ENCODE measurements at regions not wholly inside any gene's neighbourhood (a gene's known extent, or its start where the extent isn't known, plus 50 kb on each side); places are given as distances from the start of the nearest gene placed in this dataset.
"Not testable (repeated sequence)": the region's sequence is repeated elsewhere in the genome, so short reads cannot be mapped to it uniquely, and the experiment has no call there.

- DNase-seq (ENCODE audit: low spot score), result no peak
Measured at GRCh38 chr5:148880197-148880596, 53.8 kb downstream of the ADRB2 start.

DNA sequence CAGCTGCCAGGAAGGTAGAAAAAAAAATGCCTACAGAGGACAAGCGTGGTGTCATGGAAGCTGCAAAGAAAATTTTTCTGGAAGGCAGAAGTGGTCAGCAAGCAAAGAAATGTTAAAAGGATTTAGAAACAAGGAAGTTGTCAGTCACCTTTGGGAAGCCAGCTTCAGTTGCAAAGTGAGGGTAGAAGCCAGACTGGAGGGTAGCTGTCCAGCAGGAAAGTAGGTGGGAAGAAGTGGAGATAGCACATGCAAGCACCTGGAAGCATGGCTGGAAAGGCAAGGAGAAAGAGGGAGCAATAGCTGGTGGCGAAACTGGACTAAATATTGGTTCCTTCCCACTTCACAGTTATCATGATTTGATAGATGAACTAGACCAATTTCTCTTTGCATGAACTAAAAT is 54.3 kb downstream of the ADRB2 start:
- DNase-seq (ENCODE audit: low spot score), result no peak

DNA sequence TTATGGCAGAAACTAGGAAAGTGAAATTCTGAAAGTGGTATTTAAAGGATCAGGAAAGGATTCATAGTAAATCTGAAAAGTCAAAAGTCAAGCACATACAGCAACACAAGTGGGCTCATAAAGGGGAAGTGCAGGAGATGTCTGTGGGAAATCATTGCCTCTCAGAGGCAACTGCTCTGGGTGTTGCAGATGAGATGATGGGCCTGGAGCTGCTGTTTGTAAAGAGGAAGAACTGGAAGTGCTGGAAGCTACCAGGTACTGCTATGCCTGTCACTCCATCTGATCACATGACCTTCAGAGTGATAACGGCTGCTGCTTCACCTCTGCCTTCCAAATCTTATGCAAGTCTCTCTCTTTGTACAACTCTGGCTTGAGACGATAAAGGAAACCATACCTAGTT is 55.9 kb downstream of the ADRB2 start:
- no peak for DNase-seq (ENCODE audit: low spot score)

GRCh38 chr5:148884339-148885020 is 58.1 kb downstream of the ADRB2 start:
- DNase-seq (ENCODE audit: low spot score), result no peak

DNA sequence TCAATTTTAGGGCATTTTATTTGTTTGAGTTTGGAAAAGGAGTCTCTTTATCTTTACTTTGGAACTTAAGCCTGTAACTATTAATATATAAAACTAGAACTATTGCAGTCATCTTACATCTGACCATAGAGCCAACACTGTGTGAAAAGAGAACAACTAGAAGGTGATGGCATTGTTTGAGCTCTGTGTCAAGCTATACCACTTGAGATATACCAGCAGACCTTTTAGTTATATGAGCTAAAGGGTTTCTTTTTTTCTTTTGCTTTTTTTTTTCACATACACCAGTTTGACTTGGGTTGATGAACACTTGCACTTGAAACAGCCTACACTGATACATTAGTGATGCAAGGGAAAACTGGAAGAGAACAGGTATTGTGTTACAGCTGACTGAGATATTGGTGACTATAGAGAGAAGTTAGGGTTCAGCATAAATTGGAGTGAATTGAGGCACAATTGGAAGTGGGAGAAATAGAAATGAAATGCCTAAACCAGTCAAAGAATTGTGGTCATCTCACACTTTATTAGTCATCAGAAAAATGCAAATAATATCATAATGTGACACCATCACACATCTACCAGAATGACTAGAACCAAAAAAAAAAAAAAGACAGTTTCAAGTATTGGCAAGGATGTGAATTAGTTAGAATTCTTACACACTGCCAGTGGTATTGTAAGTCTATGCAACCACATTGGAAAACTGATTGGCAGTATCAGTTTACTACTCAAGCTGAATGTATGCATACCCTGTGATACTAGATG is 60.9 kb downstream of the ADRB2 start:
- no peak for DNase-seq (ENCODE audit: low spot score)

DNA sequence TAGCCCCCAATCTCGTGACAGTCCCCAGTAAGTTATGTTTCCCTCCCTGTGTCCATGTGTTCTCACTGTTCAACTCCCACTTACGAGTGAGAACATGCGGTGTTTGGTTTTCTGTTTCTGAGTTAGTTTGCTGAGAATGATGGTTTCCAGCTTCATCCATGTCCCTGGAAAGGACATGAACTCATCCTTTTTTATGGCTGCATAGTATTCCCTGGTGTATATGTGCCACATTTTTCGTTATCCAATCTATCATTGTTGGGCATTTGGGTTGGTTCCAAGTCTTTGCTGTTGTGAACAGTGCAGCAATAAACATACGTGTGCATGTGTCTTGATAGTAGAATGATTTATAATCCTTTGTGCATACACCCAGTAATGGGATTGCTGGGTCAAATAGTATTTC is 63.5 kb downstream of the ADRB2 start:
- not testable (repeated sequence) for DNase-seq (ENCODE audit: low spot score)

DNA sequence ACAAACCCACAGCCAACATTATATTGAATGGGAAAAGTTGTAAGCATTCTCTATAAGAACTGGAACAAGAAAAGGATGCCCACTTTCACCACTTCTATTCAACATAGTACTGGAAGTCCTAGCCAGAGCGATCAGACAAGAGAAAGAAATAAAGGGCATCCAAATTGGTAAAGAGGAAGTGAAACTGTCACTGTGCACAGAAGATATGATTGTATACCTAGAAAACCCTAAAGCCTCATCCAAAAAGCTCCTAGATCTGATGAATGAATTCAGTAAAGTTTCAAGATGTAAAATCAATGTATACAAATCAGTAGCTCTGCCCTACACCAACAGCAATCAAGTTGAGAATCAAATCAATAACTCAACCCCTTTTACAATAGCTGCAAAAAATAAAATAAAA is 69.0 kb downstream of the ADRB2 start:
- DNase-seq (ENCODE audit: low spot score), result not testable (repeated sequence)

- no peak for DNase-seq (ENCODE audit: low spot score)
Measured at GRCh38 chr5:148897842-148898241, 71.4 kb downstream of the ADRB2 start.

GRCh38 chr5:148898413-148899075 is 72.1 kb downstream of the ADRB2 start:
- DNase-seq (ENCODE audit: low spot score), result no peak

DNA sequence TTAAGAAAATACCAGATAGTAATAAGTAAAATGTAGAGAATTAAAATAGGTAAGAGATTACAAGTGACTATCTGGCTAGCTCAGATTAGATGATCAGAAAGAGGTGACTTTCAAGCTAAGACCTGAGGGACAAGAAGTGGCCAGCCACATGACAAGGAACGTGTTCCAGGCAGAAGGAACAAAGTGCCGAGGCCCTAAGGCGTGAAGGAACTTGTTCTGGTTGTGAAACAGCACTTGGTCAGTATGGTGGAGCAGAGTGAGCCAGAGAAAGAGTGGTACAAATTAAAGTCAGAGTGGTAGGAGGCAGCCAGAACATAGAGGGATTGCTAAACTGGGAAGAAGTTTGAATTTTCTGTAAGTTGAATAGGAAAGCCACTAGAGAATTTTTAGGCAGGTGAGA is 73.6 kb downstream of the ADRB2 start:
- no peak for DNase-seq (ENCODE audit: low spot score)

DNA sequence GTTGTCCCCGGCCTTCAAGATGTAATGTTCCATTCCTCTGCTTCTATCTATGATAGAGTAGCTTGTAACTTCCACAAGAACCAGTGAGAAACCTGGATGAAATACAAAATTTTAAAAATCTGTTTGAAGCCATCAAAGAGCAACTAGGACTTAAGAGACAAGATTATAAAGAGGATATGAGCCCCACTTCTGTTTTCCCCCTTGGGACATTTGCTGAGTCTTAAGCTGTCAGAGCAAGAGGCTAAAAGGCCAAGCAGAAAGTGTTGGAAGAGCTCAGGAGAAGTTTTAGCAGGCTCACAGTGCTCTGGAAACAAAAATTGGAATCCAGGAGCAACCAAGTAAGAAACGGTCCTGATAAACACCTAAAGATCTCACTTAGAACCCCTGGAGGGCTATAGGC is 76.1 kb downstream of the ADRB2 start:
- no peak for DNase-seq (ENCODE audit: low spot score)

DNA sequence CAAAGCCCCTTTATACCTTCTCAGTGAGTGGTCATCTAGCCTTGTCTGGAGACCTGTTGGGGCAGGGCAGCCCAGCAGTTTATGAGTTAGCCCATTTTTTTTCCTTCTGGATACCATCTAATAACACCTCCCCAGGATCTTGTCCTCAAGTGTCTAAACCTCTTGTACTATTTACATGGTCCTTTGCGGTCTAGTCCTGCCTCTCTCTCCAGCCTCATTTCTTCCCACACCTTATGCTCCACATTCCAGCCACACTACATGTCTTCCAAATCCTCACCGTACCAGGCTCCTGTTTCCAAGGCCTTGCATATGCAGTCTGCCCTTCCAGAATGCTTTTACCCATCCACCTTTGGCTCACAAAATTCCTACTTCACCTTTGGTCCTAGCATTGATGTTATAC is 77.2 kb downstream of the ADRB2 start:
- DNase-seq (ENCODE audit: low spot score), result no peak

DNA sequence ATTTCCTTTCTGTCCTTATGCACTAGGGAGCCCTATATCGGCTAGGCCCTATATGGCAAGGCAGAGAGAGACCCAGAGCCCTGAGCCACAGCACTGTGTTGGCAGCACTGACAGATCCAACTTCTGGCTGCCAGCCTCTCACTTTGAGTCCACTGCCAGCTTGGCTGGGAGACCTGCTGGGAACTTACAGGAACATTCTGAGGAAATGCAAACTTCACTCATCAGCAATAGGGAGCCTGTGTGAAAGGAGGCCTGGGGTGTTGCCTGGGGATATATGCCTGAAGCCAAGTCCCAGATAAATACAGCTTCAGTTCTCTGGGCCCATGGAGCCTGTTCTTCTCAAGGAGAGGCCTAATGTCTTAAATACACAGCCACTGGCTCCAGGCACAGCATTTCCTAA is 78.0 kb downstream of the ADRB2 start:
- DNase-seq (ENCODE audit: low spot score), result no peak

GRCh38 chr5:148905541-148905940 is 79.1 kb downstream of the ADRB2 start:
- DNase-seq (ENCODE audit: low spot score), result no peak

DNA sequence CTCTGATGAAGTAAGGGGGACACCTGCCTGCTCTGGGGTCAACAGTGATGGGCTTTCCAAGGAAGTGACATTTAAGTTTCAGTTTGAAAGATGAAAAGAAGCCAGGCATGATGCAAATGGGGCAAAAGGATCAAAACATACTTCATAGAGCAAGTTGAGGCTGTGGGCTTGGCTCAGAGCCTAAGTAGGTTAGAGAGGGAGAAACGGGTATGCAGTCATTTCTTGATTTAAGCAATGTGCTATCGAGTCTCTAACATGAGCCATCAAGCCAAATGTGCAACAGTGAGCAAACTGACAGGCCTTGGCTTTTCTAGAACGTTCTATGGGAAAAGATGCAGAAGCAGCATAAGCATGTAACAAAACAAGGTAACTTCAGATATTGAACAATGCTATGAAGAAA is 80.6 kb downstream of the ADRB2 start:
- DNase-seq (ENCODE audit: low spot score), result no peak

DNA sequence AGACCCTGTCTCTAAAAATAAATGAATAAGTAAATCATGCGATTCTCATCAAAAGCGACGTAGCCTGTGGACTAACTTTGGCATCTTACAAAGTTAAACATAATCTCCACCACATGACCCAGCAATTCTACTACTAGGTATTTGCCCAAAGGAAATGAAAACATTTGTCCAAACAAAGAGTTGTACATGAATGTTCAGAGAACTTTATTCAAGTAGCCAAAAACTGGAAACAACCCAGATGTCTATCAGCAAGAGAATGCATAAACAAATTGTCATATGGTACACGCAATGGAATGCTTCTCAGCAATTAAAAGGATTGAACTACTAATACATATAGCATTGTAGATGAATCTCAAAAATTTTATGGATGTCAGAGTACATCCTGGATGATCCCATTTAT is 82.6 kb downstream of the ADRB2 start:
- DNase-seq (ENCODE audit: low spot score), result no peak

- no peak for DNase-seq (ENCODE audit: low spot score)
Measured at GRCh38 chr5:148909766-148910165, 83.4 kb downstream of the ADRB2 start.

DNA sequence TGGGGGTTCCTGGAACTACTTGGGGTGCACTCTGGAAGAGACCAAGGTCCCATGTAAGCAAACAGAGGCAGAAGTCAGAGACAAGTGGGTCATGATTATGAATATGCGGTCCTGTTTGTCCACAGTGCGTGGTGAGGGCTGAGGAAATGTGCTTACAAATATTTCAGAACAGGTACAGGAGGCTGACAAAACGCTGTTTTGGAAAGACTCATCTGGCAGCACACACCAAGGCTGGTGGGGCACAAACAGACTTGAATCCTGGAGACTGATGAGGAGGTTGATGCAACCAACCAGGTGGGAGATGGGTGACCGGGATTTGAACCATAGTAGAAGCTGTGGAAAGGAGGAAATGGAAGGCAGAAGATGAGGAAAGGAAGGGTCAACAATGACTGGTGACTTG is 83.8 kb downstream of the ADRB2 start:
- DNase-seq (ENCODE audit: low spot score), result no peak

- peak; percentile 32 for DNase-seq (ENCODE audit: low spot score)
Measured at GRCh38 chr5:148910686-148911361, 84.4 kb downstream of the ADRB2 start.

- no peak for DNase-seq (ENCODE audit: low spot score)
Measured at GRCh38 chr5:148911386-148911785, 85.0 kb downstream of the ADRB2 start.

DNA sequence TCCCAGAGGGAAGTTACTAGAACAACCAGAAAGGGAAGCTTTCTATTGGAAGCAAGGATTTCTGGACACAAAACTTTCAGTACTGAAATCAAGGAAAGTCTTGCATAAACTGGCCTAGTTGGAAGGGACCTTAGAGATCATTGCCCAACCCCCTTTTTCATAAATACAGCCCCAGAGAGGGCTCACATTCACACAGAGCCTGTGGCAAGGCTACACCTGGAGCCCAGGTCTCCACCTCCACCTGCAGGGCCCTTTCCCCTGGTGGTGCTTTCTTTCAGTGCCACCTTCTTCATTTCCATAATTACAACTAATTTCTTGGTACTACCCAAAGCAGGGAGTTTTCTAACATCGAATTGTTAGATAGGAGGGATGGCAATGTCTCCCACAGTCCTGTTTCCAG is 85.7 kb downstream of the ADRB2 start:
- DNase-seq (ENCODE audit: low spot score), result no peak

DNA sequence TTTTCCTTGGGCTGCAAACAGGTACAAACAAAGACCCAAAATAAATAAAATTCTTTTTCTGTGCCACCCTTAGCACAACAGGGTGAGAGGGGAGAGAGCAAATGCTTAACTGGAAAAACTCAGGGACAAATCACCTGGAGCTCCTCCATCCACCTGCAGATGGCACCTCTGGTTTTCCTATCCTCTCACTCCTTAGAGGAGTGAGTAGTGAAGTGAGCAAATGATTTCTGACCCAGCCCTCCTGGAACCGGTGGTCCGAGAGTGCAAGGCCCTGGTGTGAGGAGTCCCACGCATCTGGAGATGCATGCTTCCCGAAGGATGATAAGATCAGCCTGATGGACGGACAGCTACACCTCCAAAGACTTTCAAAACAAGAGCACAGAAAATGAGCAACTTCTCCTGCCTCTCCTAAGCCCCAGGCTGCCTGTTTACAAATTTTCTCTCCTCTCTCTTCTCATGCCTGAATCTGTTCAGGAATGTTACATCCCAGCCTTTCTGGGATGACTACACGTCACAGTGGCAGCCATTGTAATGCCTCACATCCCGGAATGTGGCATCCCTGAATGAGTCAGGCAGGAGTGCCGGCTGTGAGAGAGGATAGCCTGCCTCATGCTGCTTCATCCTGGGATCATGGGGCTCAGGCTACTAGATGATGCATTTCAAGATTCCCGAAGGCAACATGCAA is 86.4 kb downstream of the ADRB2 start:
- DNase-seq (ENCODE audit: low spot score), result peak; percentile 84
